GM18868 (cell line): ENCODE measurements at regions not wholly inside any gene's neighbourhood (a gene's known extent, or its start where the extent isn't known, plus 50 kb on each side); places are given as distances from the start of the nearest gene placed in this dataset.
A peak's percentile ranks its signal among the peaks of the same experiment; 100 is the strongest.
"Not testable (repeated sequence)": the region's sequence is repeated elsewhere in the genome, so short reads cannot be mapped to it uniquely, and the experiment has no call there.

Experiments used
- ATAC-seq: cut with Tn5 transposase; IDR thresholded peaks from one replicate; pipeline ENCODE4 v1.9.1; 2021; ENCODE audit warnings: mild to moderate bottlenecking, moderate library complexity; ENCODE audit not compliant: unreplicated experiment

GRCh38 chr1:103353391-103353790 is 172.1 kb upstream of the RNPC3 start:
- no peak for ATAC-seq

GRCh38 chr1:103348136-103348535 is 177.4 kb upstream of the RNPC3 start:
- ATAC-seq = no peak

DNA sequence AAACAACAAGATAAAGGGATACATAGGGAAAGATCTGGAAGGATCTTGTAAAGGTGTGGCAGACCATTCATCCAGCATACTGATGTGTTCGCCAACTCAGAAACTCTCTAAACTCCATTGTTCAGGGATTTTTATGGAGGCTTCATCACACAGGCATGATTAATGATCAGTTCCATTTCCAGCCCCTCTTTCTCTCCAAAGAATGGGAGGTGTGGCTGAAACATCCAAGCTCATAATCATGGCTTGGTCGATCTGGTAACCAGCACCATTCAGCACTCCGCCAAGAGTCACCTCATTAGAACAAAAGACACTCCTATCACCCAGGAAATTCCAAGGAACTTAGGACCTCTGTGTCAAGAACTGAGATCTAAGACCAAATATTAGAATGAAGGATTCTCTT is 180.6 kb upstream of the RNPC3 start:
- no peak for ATAC-seq

- peak; percentile 53 for ATAC-seq
Observed at GRCh38 chr1:103341377-103341880, 184.1 kb upstream of the RNPC3 start.

- ATAC-seq = no peak
Observed at GRCh38 chr1:103337779-103338178, 187.7 kb upstream of the RNPC3 start.

DNA sequence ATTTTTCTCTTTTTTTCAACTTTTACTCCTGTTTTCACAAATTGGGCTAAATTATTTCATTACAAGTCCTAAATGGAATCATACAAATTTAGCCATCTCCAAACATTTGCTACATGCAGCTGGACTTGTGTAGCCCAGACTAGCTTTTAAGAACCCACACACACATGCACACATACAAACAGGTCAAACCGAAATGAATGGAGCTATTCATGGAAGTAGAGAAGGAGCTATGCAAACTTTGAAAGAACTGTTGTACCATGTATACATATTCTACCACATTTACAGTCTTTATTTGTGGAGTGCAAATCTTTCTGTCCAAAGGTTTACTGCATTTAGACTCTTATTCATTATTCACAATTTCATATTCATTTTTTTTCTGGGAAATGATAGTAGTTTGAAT is 189.1 kb upstream of the RNPC3 start:
- no peak for ATAC-seq

- peak; percentile 72 for ATAC-seq
Observed at GRCh38 chr1:103333141-103333540, 192.4 kb upstream of the RNPC3 start.

- no peak for ATAC-seq
Observed at GRCh38 chr1:103327054-103327719, 198.3 kb upstream of the RNPC3 start.

DNA sequence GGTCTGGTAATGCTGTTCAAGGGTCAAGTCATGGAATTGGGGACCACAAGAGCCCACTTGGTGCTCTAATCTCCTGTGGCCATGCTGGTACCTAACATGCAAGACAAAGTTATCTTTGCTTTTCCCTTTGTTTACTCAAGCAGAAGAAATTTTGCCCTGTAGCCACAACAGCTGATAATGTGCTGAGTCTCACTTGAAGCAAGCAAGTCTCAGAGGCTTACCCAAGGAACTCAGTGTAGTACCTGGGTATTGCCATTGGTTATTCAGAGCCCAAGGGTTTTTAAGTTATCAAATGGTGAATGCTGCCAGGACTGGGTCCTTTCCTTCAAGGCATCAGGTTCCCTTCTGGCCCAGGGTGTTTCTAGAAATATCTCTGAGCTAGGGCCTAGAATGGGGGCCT is 198.9 kb upstream of the RNPC3 start:
- ATAC-seq = no peak

DNA sequence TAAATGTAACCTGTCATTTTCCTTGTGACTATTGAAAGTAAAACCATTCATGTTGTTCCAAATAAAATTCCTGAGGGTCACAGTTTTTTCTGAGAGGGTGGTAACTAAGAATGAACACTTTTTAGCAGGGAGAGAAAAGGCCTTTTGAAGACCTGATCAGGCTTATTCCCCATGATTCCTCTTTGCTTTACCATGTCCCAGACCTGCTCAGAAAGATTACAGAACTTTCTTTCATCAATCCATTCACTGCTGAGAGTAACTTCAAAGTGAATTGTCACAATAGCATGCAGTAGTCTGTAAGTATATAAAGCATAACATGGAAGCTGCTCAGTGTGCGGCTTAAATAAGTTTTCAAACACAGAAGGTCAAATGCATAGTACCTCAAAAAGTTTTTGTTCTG is 201.5 kb upstream of the COL11A1 start:
- ATAC-seq = no peak

GRCh38 chr1:103307751-103308150 is 199.4 kb upstream of the COL11A1 start:
- no peak for ATAC-seq

- no peak for ATAC-seq
Observed at GRCh38 chr1:103283841-103284669, 175.7 kb upstream of the COL11A1 start.

- ATAC-seq = no peak
Observed at GRCh38 chr1:103283371-103283770, 175.0 kb upstream of the COL11A1 start.

DNA sequence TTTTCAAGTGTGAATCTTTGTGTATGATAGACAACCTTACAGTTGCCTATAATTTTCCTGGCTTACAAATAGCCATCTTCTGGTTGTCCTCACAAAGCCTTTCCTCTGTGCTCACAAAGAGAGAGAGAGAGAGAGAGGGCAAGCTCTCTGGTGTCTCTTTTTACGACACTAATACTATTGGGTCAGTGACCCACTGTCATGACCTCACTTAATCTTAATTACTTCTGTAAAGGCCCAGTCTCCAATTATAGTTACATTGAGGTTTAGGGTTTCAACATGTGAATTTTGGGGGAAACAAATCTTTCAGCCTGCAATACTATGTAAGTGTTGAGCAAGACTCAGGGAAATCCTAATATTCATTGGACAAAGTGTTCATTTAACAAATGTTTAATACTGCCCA is 167.4 kb upstream of the COL11A1 start:
- no peak for ATAC-seq

DNA sequence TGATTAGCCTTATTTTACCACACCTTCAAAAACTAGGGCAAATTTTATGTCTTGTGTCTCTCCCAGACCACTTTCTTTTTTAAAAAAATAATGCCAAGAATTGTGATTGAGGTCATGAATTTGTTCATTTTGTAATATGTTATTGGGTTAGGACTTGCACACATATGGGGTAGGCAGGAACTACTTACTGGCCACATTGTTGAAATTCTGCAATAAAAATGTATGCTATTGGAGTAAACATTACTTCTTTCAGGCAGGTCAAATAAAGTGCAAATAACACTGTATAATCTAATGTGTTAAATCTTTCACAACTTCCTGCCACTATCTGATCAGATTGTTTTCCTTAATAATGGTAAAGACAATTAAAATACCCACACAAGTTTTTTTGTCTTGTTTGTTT is 166.6 kb upstream of the COL11A1 start:
- no peak for ATAC-seq

DNA sequence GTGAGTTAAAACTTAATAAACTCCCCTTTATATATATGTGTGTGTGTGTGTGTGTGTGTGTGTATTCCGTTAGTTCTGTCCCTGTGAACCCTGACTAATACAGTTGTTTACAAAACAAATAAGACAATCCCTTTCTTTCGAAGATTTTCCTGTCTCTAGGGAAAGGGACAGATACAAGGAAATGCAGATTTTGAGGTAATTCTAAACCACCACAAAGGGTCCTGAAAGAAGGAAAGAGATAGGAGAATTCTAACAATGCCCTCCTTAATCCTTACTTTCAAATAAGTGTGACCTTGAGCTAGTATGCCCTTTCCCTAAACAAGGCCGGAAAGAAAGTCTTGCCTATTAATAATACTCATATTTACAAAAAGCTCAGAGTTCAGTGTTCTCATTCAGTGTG is 164.8 kb upstream of the COL11A1 start:
- no peak for ATAC-seq

- not testable (repeated sequence) for ATAC-seq
Observed at GRCh38 chr1:103271471-103271870, 163.1 kb upstream of the COL11A1 start.

DNA sequence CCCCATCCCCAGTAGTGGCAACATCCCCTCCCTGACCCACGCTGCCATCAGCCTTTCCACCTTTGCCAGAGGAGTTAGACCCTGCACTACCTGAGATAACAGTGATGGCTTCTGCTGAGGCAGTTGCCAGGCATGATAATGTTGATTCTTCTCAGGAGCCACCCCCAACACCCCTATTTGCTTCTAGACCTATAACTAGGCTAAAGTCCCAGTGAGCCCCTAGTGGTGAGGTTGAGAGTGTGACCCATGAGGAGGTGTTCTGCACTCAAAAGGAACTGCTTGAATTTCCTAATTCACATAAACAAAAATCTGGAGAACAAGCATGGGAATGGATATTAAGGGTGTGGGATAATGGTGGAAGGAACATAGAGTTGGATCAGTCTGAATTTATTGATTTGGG is 159.6 kb upstream of the COL11A1 start:
- ATAC-seq = no peak

DNA sequence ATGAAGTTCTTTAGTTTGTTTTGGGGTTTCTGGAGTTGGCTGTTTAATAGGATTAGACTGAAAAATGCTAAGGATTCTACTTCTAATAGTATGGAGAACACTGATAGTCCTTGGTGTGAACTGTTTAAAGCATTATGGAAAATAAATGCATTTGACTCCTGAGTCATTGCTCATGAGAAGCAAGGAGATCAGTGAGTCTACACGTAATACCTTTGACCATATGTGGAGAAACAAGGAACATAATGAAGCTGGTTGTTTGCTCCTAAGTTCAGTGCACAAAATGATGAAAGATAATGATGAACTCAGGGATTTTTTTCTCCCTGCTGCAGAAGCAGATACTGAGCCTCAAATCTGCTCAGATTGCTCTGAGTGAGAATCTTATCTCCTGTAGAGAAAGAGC is 158.9 kb upstream of the COL11A1 start:
- no peak for ATAC-seq

DNA sequence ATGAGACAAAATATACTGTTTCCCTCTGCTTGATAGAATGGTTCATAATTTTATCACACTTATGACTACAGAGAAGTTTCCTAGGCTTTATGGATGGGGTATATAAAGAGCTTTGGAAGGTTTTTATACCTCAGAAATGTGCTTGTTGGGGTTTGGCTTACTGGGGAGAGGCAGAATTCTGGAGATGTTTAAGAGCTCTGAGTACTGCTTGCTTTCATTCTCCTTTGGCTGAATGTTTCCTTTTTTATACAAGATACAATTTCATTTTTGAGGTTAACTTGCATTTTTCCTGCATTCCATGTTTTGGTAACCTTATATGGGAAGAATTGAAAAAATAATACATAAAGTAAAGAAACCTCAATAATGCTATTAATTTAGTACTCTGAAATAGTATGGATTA is 157.7 kb upstream of the COL11A1 start:
- no peak for ATAC-seq

DNA sequence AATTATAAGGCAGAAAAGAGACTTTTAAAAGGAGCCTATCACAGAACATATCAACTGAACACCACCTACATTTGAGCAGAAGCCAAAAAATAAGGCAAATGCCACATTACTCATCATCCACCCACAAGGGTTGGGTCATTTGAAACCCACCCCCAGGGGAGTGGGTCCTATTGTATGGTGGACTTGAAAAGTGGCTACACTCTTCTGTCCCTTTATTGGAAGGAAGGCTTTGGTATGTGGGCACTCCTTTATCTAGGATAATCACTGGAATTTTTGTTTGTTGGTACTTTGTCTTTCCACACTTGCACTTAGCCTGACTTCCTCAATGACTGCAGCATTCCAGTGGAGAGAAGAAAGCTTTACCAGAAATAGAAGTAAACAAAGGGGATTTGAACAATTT is 157.2 kb upstream of the COL11A1 start:
- no peak for ATAC-seq

DNA sequence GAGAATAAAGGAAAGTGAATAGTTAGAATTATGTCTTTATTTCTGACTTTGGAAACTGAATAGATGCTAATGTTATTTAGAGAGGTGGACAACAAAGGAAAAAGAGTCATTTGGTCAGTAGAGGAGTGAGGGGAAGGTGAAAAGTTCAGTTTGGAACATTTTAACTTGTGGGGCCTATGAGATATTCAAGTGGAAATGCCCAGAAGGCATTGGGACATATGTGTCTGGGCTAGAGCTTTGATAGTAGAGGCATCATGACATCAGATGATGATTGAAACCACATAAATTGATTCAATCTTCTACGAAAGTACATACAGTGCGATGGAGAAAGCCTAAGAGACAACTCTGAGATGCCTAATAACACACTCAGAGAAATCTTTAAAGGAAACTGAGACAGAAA is 151.7 kb upstream of the COL11A1 start:
- no peak for ATAC-seq
